ENCODE measurements at regions not wholly inside any gene's neighbourhood (a gene's known extent, or its start where the extent isn't known, plus 50 kb on each side); places are given as distances from the start of the nearest gene placed in this dataset.
"Not testable (repeated sequence)": the region's sequence is repeated elsewhere in the genome, so short reads cannot be mapped to it uniquely, and the experiment has no call there.

DNA sequence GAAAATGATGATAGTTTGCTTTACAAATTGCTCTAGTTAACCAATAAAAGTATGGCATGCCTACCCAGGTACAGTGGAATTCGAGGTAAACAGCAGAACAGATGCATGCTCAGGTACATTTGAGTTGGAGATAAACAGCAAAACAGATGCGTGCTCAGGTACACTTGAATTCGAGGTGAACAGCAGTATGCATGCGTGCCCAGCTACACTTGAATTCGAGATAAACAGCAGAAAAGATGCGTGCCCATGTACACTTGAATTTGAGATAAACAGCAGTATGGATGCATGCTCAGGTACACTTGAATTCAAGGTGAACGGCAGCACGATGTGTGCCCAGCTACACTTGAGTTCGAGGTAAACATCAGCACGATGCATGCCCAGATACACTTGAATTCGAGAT lies 155.2 kb upstream of the TPTE start:
- DNase-seq (ENCODE audit: low read depth in 2 of 2) = not testable (repeated sequence)

DNA sequence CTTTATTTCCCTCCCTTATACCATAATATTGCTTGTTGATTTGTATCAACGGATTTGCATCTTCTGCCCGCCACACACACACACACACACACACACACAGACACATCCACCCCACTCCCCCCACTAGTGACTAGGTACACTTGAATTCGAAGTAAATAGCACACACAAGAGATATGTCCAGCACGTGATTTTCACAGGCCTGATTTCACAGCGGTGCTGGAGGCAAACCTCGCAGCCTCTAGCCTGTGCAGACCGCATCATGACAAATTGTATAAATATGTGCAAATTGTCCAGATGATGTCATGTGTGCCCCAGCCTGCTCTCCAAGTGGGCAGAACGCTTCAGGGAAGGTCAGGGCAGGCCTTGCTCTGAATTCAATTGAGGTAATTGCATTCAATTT lies 153.8 kb upstream of the TPTE start:
- DNase-seq (ENCODE audit: low read depth in 2 of 2) = not testable (repeated sequence)

DNA sequence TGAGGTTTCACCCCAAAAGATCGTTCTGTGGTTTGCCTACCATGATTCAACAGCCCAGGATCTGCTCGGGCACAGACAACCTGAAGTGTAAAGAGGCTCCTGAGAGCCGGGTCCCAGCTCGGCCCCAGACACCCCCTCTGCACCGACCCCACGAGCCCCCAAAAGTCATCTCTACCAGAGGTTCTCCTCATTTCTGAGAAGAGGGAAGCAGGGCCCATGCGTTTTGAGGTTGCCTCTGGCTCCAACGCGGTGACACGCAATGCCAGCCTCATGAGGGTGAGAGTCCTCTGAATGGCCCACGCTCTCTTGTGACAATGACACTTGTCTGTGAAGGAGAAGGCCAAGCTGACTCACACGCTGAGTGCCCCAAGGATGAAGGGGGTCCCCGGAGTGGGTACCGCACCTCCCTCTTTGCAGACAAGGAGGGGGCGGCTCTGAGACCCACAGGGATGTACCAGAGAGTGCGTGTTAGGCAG lies 153.0 kb upstream of the TPTE start:
- DNase-seq (ENCODE audit: low read depth in 2 of 2) = not testable (repeated sequence)

DNA sequence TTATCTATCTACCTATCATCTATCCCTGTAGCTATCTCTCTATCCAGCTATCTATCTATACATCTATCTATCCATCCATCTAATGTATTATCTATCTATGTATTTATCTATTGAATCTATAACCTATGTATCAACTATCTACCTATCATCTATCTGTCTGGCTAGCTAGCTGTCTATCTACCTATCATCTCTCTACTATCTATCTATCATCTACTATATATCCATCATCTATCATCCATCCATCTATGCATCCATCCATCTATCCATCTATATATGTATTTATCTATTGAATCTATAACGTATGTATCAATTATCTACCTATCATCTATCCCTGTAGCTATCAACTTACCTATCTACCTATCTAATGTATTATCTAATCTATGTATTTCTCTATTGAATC lies 152.1 kb upstream of the TPTE start:
- DNase-seq (ENCODE audit: low read depth in 2 of 2) = not testable (repeated sequence)

DNA sequence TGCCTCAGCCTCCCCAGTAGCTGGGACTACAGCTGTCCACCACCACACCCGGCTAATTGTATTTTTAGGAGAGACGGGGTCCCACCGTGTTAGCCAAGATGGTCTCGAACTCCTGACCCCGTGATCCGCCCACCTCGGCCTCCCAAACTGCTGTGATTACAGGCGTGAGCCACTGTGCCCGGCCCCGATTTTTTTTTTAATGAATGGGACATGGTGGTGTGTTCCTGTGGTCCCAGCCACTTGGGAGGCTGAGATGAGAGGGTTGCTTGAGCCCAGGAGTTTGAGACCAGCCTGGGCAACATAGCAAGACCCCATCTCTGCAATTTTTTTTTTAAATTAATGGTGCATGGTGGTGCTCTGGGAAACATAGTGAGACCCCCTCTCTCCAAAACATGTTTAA lies 143.6 kb upstream of the TPTE start:
- not testable (repeated sequence) for DNase-seq (ENCODE audit: low read depth in 2 of 2)

DNA sequence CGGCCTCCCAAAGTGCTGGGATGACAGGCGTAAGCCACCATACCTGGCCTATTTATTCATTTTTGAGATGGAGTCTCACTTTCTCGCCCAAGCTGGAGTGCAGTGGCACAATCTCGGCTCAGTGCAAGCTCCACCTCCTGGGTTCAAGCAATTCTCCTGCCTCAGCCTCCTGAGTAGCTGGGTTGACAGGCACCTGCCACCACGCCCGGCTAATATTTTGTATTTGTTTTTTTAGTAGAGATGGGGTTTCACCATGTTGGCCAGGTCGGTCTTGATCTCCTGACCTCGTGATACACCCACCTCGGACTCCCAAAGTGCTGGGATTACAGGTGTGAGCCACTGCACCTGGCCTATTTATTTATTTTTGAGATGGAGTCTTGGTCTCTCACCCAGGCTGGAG lies 141.6 kb upstream of the TPTE start:
- DNase-seq (ENCODE audit: low read depth in 2 of 2) = not testable (repeated sequence)

DNA sequence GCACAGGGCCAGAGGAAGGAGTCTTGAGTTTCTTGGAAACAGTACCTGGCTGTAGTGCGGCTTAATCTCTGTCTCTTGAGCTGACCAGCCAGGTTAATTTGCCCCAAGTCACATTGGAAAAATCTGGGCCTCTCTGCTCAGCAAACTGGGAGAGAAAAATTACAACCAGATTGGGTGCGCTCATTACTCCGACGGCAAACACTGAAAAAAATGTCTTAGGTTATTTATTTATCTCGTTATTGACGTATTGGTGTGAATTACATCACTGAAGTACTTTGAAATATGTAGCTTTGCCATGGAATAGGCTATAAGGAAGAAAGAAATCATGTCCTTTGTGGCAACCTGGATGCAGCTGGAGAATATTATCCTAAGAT lies 139.7 kb upstream of the TPTE start:
- not testable (repeated sequence) for DNase-seq (ENCODE audit: low read depth in 2 of 2)

DNA sequence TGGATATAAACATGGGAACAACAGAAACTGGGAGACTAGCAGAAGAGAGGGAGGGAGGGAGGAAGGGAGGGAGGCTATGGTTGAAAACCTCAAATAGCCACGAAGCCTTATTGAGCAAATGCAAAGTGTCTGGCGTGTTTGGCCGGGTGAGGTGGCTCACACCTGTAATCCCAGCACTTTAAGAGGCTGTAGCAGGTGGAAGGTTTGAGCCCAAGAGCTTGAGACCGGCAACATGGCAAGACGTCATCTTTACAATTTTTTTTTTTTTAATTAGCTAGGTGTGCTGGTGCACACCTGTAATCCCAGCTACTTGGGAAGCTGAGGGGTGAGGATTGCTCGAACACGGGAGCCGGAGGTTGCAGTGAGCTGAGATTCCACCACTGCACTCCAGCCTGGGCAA lies 139.2 kb upstream of the TPTE start:
- not testable (repeated sequence) for DNase-seq (ENCODE audit: low read depth in 2 of 2)

DNA sequence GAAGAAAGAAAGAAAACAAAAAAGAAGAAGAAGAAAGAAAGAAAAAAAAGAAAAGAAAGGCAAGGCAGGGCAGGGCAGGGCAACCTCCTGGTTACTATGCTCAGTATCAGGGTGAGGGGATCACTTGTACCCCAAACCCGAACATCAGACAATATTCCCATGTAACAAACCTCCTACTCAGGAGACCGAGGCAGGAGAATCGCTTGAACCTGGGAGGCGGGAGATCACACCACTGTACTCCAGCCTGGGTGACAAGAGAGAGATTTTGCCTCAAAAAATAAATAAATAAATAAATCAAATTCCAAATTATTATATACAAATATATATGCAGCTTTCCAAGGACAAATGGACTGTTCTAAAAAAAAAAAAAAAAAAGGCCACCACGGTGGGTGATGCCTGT lies 138.8 kb upstream of the TPTE start:
- not testable (repeated sequence) for DNase-seq (ENCODE audit: low read depth in 2 of 2)

DNA sequence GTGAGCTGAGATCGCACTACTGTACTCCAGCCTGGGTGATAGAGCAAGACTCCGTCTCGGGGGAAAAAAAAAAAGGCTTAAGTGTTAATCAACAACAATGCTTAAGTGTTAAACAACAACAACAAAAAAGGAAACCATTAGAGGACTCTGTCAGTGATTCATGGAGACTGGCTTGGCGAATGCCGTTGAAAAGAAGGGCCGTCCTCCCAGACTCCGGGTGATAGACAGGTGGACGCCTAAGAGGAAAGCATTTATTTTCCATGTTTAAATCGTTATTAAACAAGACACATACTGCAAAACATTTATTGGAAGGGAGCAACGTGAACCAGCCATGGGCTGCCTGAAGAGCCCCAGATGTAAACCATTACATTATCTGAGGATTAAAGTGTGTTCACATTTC lies 137.8 kb upstream of the TPTE start:
- not testable (repeated sequence) for DNase-seq (ENCODE audit: low read depth in 2 of 2)

DNA sequence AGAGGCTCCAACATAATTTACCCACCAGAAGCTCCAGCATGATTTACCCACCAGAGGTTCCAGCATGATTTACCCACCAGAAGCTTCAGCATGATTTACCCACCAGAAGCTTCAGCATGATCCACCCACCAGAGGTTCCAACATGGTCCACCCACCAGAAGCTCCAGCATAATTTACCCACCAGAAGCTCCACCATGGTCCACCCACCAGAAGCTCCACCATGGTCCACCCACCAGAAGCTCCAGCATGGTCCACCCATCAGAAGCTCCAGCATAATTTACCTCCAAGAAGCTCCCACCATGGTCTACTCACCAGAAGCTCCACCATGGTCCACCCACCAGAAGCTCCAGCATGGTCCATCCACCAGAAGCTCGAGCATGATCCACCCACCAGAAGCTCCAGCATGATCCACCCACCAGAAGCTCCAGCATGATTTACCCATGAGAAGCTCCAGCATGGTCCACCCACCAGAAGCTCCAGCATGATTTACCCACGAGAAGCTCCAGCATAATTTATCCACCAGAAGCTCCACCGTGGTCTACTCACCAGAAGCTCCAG lies 137.0 kb upstream of the TPTE start:
- not testable (repeated sequence) for DNase-seq (ENCODE audit: low read depth in 2 of 2)

DNA sequence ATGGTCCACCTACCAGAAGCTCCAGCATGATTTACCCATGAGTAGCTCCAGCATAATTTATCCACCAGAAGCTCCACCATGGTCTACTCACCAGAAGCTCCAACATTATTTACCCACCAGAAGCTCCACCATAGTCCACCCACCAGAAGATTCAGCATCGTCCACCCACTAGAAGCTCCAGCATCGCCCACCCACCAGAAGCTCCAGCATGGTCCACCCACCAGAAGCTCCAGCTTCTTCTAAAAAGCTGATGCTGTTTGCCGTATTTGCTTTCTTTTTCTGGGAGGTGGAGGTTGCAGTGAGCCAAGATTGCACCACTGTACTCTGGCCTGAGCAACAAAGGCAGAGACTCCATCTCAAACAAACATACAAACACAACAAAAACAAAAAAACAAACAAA lies 136.2 kb upstream of the TPTE start:
- not testable (repeated sequence) for DNase-seq (ENCODE audit: low read depth in 2 of 2)

DNA sequence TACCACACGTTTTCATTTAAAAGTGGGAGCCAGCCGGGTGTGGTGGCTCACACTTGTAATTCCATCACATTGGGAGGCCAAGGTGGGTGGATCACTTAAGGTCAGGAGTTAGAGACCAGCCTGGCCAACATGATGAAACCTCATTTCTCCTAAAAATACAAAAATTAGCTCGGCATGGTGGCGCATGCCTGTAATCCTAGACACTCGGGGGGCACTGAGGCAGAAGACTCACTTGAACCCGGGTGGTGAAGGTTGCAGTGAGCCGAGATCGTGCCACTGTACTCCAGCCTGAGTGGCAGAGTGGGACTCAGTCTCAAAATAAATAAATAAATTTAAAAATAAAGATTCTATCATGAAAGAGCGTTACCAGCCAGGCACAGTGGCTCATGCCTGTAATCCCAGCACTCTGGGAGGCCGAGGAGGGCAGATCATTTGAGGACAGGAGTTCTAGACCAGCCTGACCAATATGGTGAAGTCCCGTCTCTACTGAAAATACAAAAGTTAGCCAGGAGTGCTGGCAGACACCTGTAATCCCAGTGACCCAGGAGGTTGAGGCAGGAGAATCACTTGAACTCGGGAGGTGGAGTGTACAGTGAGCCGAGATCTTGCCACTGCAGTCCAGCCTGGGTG lies 135.4 kb upstream of the TPTE start:
- DNase-seq (ENCODE audit: low read depth in 2 of 2) = not testable (repeated sequence)

DNA sequence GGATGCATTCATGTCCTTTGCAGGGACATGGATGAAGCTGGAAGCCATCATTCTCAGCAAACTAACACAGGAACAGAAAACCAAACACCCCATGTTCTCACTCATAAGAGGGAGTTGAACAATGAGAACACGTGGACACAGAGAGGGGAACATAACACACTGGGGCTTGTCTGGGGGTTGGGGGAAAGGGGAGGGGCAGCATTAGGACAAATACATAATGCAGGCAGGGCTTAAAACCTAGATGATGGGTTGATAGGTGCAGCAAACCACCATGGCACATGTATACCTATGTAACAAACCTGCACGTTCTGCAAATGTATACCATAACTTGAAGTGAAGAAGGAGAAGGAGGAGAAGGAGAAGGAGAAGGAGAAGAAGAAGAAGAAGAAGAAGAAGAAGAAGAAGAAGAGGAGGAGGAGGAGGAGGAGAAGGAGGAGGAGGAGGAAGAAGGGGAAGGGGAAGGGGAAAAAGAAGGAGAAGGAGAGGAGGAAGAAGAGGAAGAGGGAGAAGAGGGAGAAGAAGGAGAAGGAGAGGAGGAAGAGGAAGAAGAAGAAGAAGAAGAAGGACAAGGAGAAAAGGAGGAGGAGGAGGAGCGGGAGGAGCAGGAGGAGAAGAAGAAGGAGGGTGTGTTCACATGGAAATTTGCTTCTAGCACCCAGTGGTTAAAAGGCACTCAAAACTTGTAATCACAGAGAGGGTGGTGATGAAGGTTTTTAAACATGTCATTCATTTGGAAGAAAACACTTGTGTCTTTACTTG lies 133.5 kb upstream of the TPTE start:
- DNase-seq (ENCODE audit: low read depth in 2 of 2) = not testable (repeated sequence)

DNA sequence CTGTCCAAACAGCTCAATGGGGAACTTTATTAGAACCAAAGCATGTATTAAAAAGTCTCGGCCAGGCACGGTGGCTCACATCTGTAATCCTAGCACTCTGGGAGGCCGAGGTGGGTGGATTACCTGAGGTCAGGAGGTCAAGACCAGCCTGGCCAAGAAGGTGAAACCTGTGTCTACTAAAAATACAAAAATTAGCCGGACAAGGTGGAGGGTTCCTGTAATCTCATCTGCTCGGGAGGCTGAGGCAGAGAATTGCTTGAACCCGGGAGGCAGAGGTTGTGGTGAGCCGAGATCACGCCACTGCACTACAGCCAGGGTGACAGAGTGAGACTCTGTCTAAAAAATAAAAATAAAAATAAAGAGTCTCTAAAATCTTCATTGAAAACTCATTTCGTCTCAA lies 132.8 kb upstream of the TPTE start:
- DNase-seq (ENCODE audit: low read depth in 2 of 2) = not testable (repeated sequence)

DNA sequence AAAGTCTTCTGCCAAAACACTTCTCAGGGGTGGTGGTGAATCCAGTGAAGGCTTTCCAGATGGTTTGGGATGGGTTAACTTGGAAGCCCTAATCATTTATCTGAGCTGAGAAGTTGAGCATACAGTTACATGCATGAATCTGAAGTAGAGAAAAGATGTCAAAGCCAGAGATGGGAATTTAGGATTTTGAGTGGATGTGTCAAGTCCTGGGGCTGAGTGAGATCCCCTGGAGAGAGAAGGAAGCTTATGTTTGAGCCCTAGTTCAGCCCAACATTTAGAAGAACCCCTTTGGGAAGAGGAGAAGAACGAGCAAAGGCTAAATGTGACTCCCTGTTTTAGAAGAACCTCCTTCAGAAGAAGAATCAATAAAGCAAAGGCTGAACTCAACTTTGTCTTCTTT lies 129.1 kb upstream of the TPTE start:
- not testable (repeated sequence) for DNase-seq (ENCODE audit: low read depth in 2 of 2)

DNA sequence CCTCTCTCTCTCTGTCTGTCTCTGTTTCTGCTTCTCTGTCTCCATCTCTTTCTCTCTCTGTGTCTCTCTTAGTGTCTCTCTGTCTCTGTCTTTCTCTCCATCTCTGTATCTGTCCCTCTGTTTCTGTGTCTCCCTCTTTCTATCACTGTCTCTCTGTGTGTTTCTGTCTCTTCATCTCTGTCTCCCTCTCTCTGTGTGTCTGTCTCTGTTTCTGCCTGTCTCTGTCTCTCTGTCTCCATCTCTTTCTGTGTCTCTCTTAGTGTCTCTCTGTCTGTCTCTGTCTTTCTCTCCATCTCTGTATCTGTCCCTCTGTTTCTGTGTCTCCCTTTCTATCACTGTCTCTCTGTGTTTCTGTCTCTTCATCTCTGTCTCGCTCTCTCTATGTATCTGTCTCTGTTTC lies 125.4 kb upstream of the TPTE start:
- not testable (repeated sequence) for DNase-seq (ENCODE audit: low read depth in 2 of 2)

DNA sequence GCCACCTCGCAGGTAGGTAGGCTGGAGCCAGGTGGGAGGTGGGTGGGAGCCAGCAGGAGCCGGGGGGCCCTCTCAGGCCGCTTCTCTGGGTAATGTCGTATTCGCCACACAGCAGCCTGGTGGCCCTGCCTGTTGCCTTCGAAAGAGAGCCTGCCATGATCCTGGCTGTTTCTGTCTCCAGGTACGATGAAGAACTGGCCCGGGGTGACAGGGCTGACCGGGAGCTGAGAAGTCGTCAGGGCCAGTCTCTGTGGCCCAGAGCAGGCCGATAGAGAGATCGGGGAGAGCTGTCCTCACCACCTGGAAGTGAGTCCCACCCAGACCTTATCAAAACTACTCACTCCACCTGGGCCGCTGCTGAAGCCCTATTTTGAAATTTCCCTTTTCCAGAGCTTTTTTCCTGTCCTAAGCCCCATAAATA lies 123.9 kb upstream of the TPTE start:
- DNase-seq (ENCODE audit: low read depth in 2 of 2) = not testable (repeated sequence)

DNA sequence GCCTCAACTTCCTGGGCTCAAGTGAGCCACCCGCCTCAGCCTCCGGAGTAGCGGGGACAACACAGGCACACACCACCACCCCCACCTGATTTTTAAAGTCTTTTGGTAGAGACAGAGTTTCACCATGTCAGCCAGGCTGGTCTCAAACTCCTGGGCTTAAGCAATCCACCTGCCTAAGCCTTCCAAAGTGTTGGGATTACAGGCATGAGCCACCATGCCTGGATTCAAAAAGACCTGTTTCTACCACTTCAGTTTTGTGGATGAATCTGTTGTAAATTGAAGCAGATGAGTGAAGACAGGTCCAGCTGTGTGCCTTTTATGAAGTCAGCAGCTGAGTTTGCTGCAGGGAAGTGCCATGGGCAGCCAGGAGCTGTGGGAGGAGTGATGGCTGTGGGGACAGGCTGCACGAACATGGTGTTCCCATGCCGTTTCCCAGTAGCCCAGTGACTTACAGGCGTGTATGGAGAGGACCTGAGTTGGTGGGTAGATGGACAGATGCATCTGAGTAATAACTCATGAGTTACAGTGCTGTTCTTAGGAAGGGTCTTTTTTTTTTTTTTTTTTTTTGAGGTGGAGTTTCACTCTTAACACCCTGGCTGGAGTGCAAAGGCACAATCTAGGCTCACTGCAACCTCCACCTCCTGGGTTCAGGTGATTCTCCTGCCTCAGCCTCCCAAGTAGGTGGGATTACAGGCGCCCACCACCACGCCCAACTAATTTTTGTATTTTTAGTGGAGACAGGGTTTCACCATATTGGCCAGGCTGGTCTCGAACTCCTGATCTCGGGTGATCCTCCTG lies 122.5 kb upstream of the TPTE start:
- DNase-seq (ENCODE audit: low read depth in 2 of 2) = not testable (repeated sequence)

DNA sequence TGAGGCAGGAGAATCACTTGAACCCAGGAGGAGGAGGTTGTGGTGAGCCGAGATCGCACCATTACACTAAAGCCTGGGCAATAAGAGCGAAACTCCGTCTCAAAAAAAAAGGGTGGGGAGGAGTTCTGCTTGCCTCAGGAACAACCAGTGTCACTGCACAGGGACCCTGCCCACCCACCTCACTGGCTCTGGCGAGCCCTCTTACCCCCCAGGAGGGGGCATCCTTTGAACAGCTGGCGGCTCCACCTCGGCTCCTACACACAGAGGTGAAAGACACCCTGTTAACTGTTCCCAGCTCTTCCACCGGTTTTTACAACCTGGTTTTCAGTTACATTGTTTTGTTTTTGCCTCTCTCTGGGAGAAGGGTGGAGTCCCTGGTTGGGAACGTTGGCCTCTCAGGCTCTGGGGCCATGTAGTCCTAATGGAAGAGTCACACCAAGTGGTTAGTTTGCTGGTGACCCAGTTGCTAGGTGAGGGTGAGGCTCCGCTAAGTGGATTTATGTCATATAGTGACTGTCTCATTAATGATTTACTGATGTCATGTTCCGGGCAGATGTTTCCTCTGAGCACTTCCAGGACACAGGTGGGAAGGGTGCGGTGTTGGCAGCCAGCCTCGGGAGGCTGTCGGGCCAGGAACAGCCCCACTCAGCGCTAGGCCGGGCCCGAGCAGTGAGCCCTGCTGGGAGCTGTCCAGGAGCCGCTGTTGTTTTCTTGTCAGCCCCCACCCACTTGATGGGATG lies 120.6 kb upstream of the TPTE start:
- DNase-seq (ENCODE audit: low read depth in 2 of 2) = not testable (repeated sequence)

DNA sequence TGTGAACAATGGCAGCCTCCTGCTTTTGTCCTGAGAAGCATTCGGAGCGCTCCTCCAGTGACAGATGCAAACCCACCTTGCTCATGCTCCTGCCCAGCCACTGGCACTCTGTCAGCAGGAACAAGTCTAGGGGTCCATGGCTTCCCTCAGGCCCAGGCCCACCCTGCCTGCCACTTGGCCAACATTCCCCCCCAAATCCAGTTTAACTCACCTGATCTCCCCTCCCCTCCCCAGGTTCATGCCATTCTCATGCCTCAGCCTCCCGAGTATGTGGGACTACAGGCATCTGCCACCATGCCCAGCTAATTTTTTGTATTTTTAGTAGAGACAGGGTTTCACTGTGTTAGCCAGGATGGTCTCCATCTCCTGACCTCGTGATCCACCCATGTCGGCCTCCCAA lies 118.9 kb upstream of the TPTE start:
- not testable (repeated sequence) for DNase-seq (ENCODE audit: low read depth in 2 of 2)
